HEK293 (cell line): ENCODE measurements at regions not wholly inside any gene's neighbourhood (a gene's known extent, or its start where the extent isn't known, plus 50 kb on each side); places are given as distances from the start of the nearest gene placed in this dataset.

Experiments used
- CTCF ChIA-PET: fragments of 350-600 bp; formaldehyde crosslinking; extraction: SDS; loops from one replicate; lab custom pipeline; 2021; ENCODE audit warnings: antibody characterized with exemption; lab: Yijun Ruan, JAX
- POLR2A ChIA-PET: fragments of 300-600 bp; formaldehyde crosslinking; extraction: SDS; loops from one replicate; lab custom pipeline; 2020; ENCODE audit warnings: antibody characterized with exemption, inconsistent platforms; lab: Yijun Ruan, JAX
- H3K27ac ChIP-seq: fragments of 200-500 bp; sonication (Bioruptor generic); 2 replicates; pipeline ENCODE4 v1.5.1; 2014; ENCODE audit warnings: low read depth, low read length, control low read depth, inconsistent platforms; ENCODE audit errors: extremely low read depth
- H3K36me3 ChIP-seq, 2 experiments: fragments of 200-500 bp in 1 of 2; sonication (Bioruptor generic) in 1 of 2; 1 replicate in 1 of 2; 2 replicates in 1 of 2; pipeline ENCODE4 v1.5.1; 2014 to 2017; ENCODE audit warnings: inconsistent platforms in 2 of 2, low read length in 2 of 2; ENCODE audit not compliant: control insufficient read depth in 2 of 2, insufficient read depth in 1 of 2
- H3K4me1 ChIP-seq: fragments of 200-500 bp; sonication (Bioruptor generic); 2 replicates; pipeline ENCODE4 v1.5.1; 2014; ENCODE audit warnings: mild to moderate bottlenecking, low read length, inconsistent platforms; ENCODE audit not compliant: control insufficient read depth, insufficient read depth
- H3K4me3 ChIP-seq: 2 replicates; pipeline ENCODE4 v1.5.1; 2011; ENCODE audit warnings: low read depth, mild to moderate bottlenecking, control low read depth, low read length, moderate library complexity
- H3K9me3 ChIP-seq: fragments of 200-500 bp; sonication (Bioruptor generic); 2 replicates; pipeline ENCODE4 v1.5.1; 2014; ENCODE audit warnings: low read depth, low read length, inconsistent platforms; ENCODE audit not compliant: control insufficient read depth, insufficient read depth
- MZF1 ChIP-seq: fragments of 450-650 bp; formaldehyde crosslinking; IDR thresholded peaks from 2 replicates; pipeline ENCODE4 v1.5.1; 2017; ENCODE audit warnings: missing biosample characterization, missing genetic modification characterization, borderline replicate concordance
- PRDM4 ChIP-seq: fragments of 450-650 bp; formaldehyde crosslinking; IDR thresholded peaks from 2 replicates; pipeline ENCODE4 v1.5.1; 2017; ENCODE audit warnings: missing biosample characterization, missing genetic modification characterization
- ZFHX2 ChIP-seq: fragments of 450-650 bp; formaldehyde crosslinking; conservative IDR thresholded peaks from 2 replicates; pipeline ENCODE4 v1.5.1; 2016; ENCODE audit warnings: missing biosample characterization, missing genetic modification characterization
- ZNF280C ChIP-seq: fragments of 450-650 bp; formaldehyde crosslinking; IDR thresholded peaks from 2 replicates; pipeline ENCODE4 v1.5.1; 2016; ENCODE audit warnings: missing biosample characterization, missing genetic modification characterization
- ZNF37A ChIP-seq: fragments of 450-650 bp; IDR thresholded peaks from 2 replicates; pipeline ENCODE4 v1.5.1; 2018; ENCODE audit warnings: missing biosample characterization, missing genetic modification characterization
- ZNF391 ChIP-seq: fragments of 450-650 bp; formaldehyde crosslinking; IDR thresholded peaks from 2 replicates; pipeline ENCODE4 v1.5.1; 2016; ENCODE audit warnings: low read depth, missing biosample characterization, missing genetic modification characterization, borderline replicate concordance
- ZNF513 ChIP-seq: fragments of 450-650 bp; IDR thresholded peaks from 2 replicates; pipeline ENCODE4 v1.5.1; 2018; ENCODE audit warnings: missing biosample characterization, missing genetic modification characterization
- ZNF518A ChIP-seq: fragments of 450-650 bp; formaldehyde crosslinking; conservative IDR thresholded peaks from 2 replicates; pipeline ENCODE4 v1.5.1; 2016; ENCODE audit warnings: low read depth, missing biosample characterization, missing genetic modification characterization
- ZNF600 ChIP-seq: fragments of 450-650 bp; formaldehyde crosslinking; IDR thresholded peaks from 2 replicates; pipeline ENCODE4 v1.5.1; 2016; ENCODE audit warnings: missing biosample characterization, missing genetic modification characterization
- ZNF621 ChIP-seq: fragments of 450-650 bp; formaldehyde crosslinking; IDR thresholded peaks from 2 replicates; pipeline ENCODE4 v1.5.1; 2017; ENCODE audit warnings: missing biosample characterization, missing genetic modification characterization
- TF ChIP-seq, protein P1 (sequence below): fragments of 450-650 bp; formaldehyde crosslinking; IDR thresholded peaks from 2 replicates; pipeline ENCODE4 v1.5.1; 2016; ENCODE audit warnings: missing biosample characterization, missing genetic modification characterization

GRCh38 chr20:11144114-11144950, 470.5 kb upstream of the JAG1 start:
- TF ChIP-seq ZNF621 (tag by site-specific recombination) (no peak), ZNF600 (tag by site-specific recombination) (no peak), ZFHX2 (tag by site-specific recombination) (no peak), ZNF37A (no peak), ZNF513 (no peak), MZF1 (tag by site-specific recombination) (no peak), ZNF280C (tag by site-specific recombination) (no peak), PRDM4 (tag by site-specific recombination) (no peak), ZNF518A (no peak), ZNF391 (tag by site-specific recombination) (no peak)
- TF ChIP-seq, protein P1, sequence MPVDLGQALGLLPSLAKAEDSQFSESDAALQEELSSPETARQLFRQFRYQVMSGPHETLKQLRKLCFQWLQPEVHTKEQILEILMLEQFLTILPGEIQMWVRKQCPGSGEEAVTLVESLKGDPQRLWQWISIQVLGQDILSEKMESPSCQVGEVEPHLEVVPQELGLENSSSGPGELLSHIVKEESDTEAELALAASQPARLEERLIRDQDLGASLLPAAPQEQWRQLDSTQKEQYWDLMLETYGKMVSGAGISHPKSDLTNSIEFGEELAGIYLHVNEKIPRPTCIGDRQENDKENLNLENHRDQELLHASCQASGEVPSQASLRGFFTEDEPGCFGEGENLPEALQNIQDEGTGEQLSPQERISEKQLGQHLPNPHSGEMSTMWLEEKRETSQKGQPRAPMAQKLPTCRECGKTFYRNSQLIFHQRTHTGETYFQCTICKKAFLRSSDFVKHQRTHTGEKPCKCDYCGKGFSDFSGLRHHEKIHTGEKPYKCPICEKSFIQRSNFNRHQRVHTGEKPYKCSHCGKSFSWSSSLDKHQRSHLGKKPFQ (tag by site-specific recombination) = no peak
- Histone ChIP-seq H3K4me3 (no peak overlapping the region), H3K4me1 (no peaks in the 10 kb centered on the region), H3K36me3 (no peaks in the 10 kb centered on the region), H3K27ac (no peak overlapping the region), H3K9me3 (no peaks in the 10 kb centered on the region)
- ChIA-PET CTCF (no interaction called here), POLR2A (no interaction called here)
